Hepatocyte (in vitro differentiated cells): ENCODE measurements at regions not wholly inside any gene's neighbourhood (a gene's known extent, or its start where the extent isn't known, plus 50 kb on each side); places are given as distances from the start of the nearest gene placed in this dataset.

Source experiments
- EZH2 ChIP-seq: fragments of 200-600 bp; sonication (generic); IDR thresholded peaks from 2 replicates; pipeline ENCODE4 v1.6.1; 2016; ENCODE audit warnings: antibody characterized with exemption, mild to moderate bottlenecking, borderline replicate concordance
- TF ChIP-seq, protein P1 (sequence below): fragments of 200-600 bp; sonication (generic); IDR thresholded peaks from 2 replicates; pipeline ENCODE4 v1.5.1; 2016; ENCODE audit warnings: antibody characterized with exemption, mild to moderate bottlenecking; ENCODE audit not compliant: poor library complexity

GRCh38 chr2:14927021-14927564 is 294.6 kb downstream of the LRATD1 start:
- TF ChIP-seq, protein P1, sequence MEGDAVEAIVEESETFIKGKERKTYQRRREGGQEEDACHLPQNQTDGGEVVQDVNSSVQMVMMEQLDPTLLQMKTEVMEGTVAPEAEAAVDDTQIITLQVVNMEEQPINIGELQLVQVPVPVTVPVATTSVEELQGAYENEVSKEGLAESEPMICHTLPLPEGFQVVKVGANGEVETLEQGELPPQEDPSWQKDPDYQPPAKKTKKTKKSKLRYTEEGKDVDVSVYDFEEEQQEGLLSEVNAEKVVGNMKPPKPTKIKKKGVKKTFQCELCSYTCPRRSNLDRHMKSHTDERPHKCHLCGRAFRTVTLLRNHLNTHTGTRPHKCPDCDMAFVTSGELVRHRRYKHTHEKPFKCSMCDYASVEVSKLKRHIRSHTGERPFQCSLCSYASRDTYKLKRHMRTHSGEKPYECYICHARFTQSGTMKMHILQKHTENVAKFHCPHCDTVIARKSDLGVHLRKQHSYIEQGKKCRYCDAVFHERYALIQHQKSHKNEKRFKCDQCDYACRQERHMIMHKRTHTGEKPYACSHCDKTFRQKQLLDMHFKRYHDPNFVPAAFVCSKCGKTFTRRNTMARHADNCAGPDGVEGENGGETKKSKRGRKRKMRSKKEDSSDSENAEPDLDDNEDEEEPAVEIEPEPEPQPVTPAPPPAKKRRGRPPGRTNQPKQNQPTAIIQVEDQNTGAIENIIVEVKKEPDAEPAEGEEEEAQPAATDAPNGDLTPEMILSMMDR, result no peak
- no peak for TF ChIP-seq EZH2
